T-helper 2 cell (primary cell): ENCODE measurements at regions not wholly inside any gene's neighbourhood (a gene's known extent, or its start where the extent isn't known, plus 50 kb on each side); places are given as distances from the start of the nearest gene placed in this dataset.

Experiments
- DNase-seq, 5 experiments: peaks; one replicate each; pipeline versions ENCODE4 v3.0.0 to v3.0.0-alpha.2; 2012 to 2022

- no peak for DNase-seq
Measured at GRCh38 chr1:229037806-229038405, 233.0 kb upstream of the RAB4A start.

- no peak for DNase-seq
Measured at GRCh38 chr1:229040630-229041358, 230.1 kb upstream of the RAB4A start.

GRCh38 chr1:229041946-229042345 is 229.0 kb upstream of the RAB4A start:
- no peak for DNase-seq

GRCh38 chr1:229042482-229042881 is 228.4 kb upstream of the RAB4A start:
- DNase-seq: no peak

- DNase-seq: no peak
Measured at GRCh38 chr1:229043115-229043514, 227.8 kb upstream of the RAB4A start.

- DNase-seq: no peak
Measured at GRCh38 chr1:229046251-229046853, 224.6 kb upstream of the RAB4A start.

GRCh38 chr1:229047161-229047839 is 223.6 kb upstream of the RAB4A start:
- no peak for DNase-seq

- no peak for DNase-seq
Measured at GRCh38 chr1:229047840-229048620, 222.9 kb upstream of the RAB4A start.

GRCh38 chr1:229048896-229049295 is 222.0 kb upstream of the RAB4A start:
- DNase-seq: no peak

- DNase-seq: no peak
Measured at GRCh38 chr1:229056046-229056445, 214.9 kb upstream of the RAB4A start.

- peak in 2 of 5 experiments; percentile 33 to 43 for DNase-seq
Measured at GRCh38 chr1:229058111-229058561, 212.8 kb upstream of the RAB4A start.

- no peak for DNase-seq
Measured at GRCh38 chr1:229058729-229059128, 212.2 kb upstream of the RAB4A start.

- DNase-seq: peak in 1 of 5 experiments; percentile 34
Measured at GRCh38 chr1:229059671-229060539, 211.0 kb upstream of the RAB4A start.

GRCh38 chr1:229062135-229062534 is 208.8 kb upstream of the RAB4A start:
- no peak for DNase-seq

- no peak for DNase-seq
Measured at GRCh38 chr1:229063154-229063773, 207.6 kb upstream of the RAB4A start.

- DNase-seq: no peak
Measured at GRCh38 chr1:229064320-229065168, 206.4 kb upstream of the RAB4A start.

GRCh38 chr1:229065613-229066012 is 205.3 kb upstream of the RAB4A start:
- no peak for DNase-seq

- no peak for DNase-seq
Measured at GRCh38 chr1:229066591-229066990, 204.3 kb upstream of the RAB4A start.

- DNase-seq: no peak
Measured at GRCh38 chr1:229067546-229067945, 203.4 kb upstream of the RAB4A start.
